ENCODE measurements at regions not wholly inside any gene's neighbourhood (a gene's known extent, or its start where the extent isn't known, plus 50 kb on each side); places are given as distances from the start of the nearest gene placed in this dataset.

GRCh38 chr1:36651176-36651910 lies 168.6 kb upstream of the CSF3R start:
- H3K9me3 ChIP-seq (ENCODE audit: control insufficient read depth, low read length) = no peaks in the 10 kb centered on the region
- no peaks in the 10 kb centered on the region for H3K27me3 ChIP-seq (ENCODE audit: control insufficient read depth, insufficient read depth, low read length, poor library complexity, severe bottlenecking)
- no peaks in the 10 kb centered on the region for H3K36me3 ChIP-seq (ENCODE audit: control insufficient read depth, insufficient read depth, low read length)
- no peak overlapping the region for H3K4me3 ChIP-seq (ENCODE audit: insufficient read depth, low read depth, low read length)
- peaks cover 5% of the 10 kb centered on the region for H3K4me1 ChIP-seq (ENCODE audit: control insufficient read depth, insufficient read depth, low read length)
- H3K27ac ChIP-seq (ENCODE audit: insufficient read depth, low read depth, low read length, poor library complexity, severe bottlenecking) = no peak overlapping the region
- WGBS, 2 experiments = 87 to 94% methylated on average over 3 of the region's 3 CpGs

DNA sequence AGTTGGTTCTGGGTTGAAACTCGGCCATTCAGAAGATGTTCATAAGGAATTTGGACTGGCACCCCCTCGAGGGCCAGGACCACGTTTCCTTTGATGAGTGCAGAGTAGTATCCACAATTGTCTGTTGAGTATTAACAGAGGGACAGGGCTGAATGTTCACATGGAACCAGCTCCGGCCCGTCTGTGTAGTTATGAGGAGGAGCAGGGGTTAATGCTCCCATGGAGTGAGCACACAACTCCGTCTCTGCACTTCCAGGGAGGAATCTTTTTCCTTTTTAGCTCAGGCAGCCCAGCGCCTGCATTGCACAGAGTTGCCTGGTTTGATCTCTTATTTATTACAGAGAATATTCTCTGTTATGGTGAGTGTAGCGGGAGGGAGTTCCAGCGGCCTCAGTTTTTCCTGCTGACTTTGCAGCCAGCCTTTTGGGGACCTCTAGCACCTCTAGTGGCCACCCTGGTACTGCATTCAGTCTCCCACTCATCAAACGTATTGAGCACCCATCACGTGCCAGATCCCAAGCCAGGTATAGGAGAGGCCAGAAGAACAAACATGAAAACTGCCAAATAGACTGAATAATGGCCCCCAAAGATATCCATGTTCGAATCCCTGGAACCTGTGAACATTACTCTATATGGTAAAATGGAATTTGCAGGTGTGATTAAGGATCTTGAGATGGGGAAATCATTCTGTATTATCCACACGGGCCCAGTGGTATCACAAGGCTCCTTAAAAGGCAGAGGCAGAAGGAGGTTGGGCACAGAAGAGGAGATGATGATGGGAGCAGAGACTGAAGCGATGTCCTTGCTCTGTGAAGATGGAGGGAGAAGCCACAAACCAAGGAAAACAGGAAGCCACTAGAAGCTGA lies 167.7 kb upstream of the CSF3R start:
- no peak overlapping the region for H3K4me3 ChIP-seq (ENCODE audit: insufficient read depth, low read depth, low read length)
- no peaks in the 10 kb centered on the region for H3K36me3 ChIP-seq (ENCODE audit: control insufficient read depth, insufficient read depth, low read length)
- H3K4me1 ChIP-seq (ENCODE audit: control insufficient read depth, insufficient read depth, low read length) = peaks cover 5% of the 10 kb centered on the region
- H3K9me3 ChIP-seq (ENCODE audit: control insufficient read depth, low read length) = no peaks in the 10 kb centered on the region
- no peak overlapping the region for H3K27ac ChIP-seq (ENCODE audit: insufficient read depth, low read depth, low read length, poor library complexity, severe bottlenecking)
- 61 to 64% methylated on average over 14 of the region's 14 CpGs for WGBS, 2 experiments
- no peaks in the 10 kb centered on the region for H3K27me3 ChIP-seq (ENCODE audit: control insufficient read depth, insufficient read depth, low read length, poor library complexity, severe bottlenecking)

DNA sequence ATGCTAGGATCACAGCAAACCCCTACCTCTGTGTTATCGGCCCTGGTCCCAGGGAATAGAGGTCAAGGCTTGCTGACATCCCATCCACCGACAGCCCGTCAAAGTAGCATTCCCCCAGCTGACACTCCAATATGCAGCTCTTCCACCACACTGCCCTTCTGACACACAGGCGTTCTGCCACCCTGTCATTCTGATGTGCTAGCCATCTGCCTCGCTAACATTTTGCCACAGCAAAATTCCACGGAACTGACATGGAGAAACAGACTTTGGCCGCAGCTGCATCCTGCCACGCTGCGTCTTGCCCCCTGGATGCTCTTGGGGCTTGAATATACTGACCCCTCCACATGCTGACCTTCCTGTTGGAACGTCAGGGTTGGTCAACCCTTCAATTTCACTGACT lies 163.2 kb upstream of the CSF3R start:
- Histone ChIP-seq H3K4me1 (ENCODE audit: control insufficient read depth, insufficient read depth, low read length) (peaks cover 13% of the 10 kb centered on the region), H3K9me3 (ENCODE audit: control insufficient read depth, low read length) (no peaks in the 10 kb centered on the region), H3K4me3 (ENCODE audit: insufficient read depth, low read depth, low read length) (no peak overlapping the region), H3K36me3 (ENCODE audit: control insufficient read depth, insufficient read depth, low read length) (no peaks in the 10 kb centered on the region), H3K27me3 (ENCODE audit: control insufficient read depth, insufficient read depth, low read length, poor library complexity, severe bottlenecking) (no peaks in the 10 kb centered on the region), H3K27ac (ENCODE audit: insufficient read depth, low read depth, low read length, poor library complexity, severe bottlenecking) (no peak overlapping the region)
- WGBS, 2 experiments = 92% methylated on average over 10 of the region's 10 CpGs

DNA sequence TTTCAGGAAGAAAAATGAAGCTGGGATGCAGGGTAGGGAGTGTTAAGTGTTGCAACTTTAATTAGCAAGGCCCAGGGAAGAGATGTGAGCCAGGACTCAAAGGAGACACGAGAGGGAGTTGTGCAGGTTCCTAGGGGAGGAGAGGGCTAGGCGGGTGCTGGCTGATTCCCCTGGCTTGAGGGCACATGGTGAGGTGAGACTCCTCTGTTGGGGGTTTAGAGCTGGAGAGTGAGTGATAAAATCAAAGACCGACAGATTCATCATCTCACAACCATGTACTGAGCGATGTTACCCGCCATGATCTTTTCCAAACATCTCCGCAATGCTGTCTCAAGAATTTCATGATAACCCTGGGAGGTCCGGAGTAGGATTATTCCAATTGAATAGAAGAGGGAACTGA lies 161.8 kb upstream of the CSF3R start:
- Histone ChIP-seq H3K27ac (ENCODE audit: insufficient read depth, low read depth, low read length, poor library complexity, severe bottlenecking) (no peak overlapping the region), H3K9me3 (ENCODE audit: control insufficient read depth, low read length) (no peaks in the 10 kb centered on the region), H3K27me3 (ENCODE audit: control insufficient read depth, insufficient read depth, low read length, poor library complexity, severe bottlenecking) (no peaks in the 10 kb centered on the region), H3K4me3 (ENCODE audit: insufficient read depth, low read depth, low read length) (no peak overlapping the region), H3K36me3 (ENCODE audit: control insufficient read depth, insufficient read depth, low read length) (no peaks in the 10 kb centered on the region), H3K4me1 (ENCODE audit: control insufficient read depth, insufficient read depth, low read length) (peaks cover 13% of the 10 kb centered on the region)
- WGBS, 2 experiments = 94% methylated on average over 7 of the region's 7 CpGs

DNA sequence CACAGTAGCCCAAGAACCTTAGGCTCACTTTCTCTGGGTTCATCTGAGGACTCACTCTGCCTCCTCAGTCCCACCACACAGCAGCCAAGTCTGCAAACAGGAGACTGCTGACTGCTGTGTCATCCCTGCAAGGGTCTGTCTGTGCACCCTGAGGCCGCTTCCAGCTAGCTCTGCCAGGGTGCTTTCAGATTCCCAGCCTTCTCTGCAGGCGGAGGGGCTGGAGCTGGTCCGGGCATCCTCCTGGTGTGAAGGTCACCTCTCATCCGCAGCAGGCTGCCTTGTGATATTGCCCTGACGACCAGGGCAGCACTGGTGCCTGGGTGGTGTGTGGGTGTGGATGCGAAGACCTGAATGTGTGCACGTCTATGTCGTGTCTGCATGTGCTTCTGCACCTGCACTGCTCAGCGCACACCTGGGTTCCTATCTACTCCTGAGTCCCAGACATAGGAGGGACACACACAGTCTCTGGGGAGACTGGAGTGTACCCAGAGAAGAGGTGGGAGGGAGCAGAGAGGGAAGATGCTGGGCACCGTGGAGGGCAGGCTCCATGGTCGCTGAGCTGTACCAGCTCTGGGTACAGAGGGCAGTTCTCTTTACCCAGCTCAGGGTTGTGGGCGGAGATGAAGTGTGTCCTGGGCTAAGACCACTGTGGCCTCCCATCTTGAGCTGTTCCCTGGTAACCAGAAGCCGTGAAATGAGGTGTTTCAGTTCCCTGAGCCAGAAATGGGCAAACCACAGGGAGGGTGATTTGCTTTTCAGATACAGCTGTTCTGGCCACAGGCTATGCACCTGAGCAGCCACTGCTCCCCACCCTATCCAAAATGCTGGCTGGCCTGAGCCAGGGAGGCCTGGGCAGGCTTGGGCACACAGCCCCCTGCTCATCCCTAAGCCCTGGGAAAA lies 160.9 kb upstream of the CSF3R start:
- H3K27me3 ChIP-seq (ENCODE audit: control insufficient read depth, insufficient read depth, low read length, poor library complexity, severe bottlenecking) = no peaks in the 10 kb centered on the region
- H3K36me3 ChIP-seq (ENCODE audit: control insufficient read depth, insufficient read depth, low read length) = no peaks in the 10 kb centered on the region
- 90 to 91% methylated on average over 13 of the region's 13 CpGs for WGBS, 2 experiments
- H3K27ac ChIP-seq (ENCODE audit: insufficient read depth, low read depth, low read length, poor library complexity, severe bottlenecking) = no peak overlapping the region
- no peaks in the 10 kb centered on the region for H3K9me3 ChIP-seq (ENCODE audit: control insufficient read depth, low read length)
- H3K4me1 ChIP-seq (ENCODE audit: control insufficient read depth, insufficient read depth, low read length) = peaks cover 13% of the 10 kb centered on the region
- no peak overlapping the region for H3K4me3 ChIP-seq (ENCODE audit: insufficient read depth, low read depth, low read length)

DNA sequence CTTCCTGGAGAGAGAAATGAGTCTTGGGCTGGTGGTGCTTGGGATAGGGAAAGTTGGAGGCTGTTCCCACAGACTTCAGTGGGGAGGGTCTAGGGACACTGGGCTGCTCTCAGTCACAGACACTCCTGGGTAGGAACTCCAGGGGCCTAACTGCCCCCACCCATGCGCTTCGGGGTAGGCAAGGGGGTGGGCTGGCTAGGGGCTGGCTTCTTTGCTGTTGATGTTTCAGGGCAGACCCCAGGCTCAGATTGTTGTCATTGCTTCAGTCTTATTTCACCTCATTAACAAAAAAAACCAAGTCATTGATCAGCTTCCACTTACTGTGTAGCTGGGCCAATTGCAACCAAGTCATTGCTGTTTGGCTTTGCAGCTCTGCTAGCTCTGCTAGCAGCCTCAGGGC lies 160.1 kb upstream of the CSF3R start:
- H3K36me3 ChIP-seq (ENCODE audit: control insufficient read depth, insufficient read depth, low read length) = no peaks in the 10 kb centered on the region
- 94 to 99% methylated on average over 2 of the region's 2 CpGs for WGBS, 2 experiments
- peaks cover 13% of the 10 kb centered on the region for H3K4me1 ChIP-seq (ENCODE audit: control insufficient read depth, insufficient read depth, low read length)

DNA sequence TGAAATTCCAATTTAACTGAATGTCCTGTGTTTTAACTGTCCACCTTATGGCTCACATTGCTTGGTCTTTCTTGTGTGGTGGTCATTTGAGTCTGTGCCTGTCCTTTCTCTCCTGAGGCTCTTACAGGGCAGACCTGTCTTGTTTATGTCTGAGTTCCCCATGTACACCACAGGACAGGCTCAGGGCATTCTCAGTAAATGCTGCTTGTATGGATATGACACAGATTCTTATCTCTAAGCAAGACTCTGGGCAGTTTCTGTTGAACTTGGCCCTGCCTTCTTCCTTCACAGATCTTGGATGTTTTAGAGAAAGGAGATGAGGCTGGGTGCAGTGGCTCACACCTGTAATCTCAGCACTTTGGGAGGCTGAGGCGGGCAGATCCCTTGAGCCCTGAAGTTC lies 159.1 kb upstream of the CSF3R start:
- Histone ChIP-seq H3K4me3 (ENCODE audit: insufficient read depth, low read depth, low read length) (no peak overlapping the region), H3K27ac (ENCODE audit: insufficient read depth, low read depth, low read length, poor library complexity, severe bottlenecking) (no peak overlapping the region), H3K36me3 (ENCODE audit: control insufficient read depth, insufficient read depth, low read length) (no peaks in the 10 kb centered on the region), H3K4me1 (ENCODE audit: control insufficient read depth, insufficient read depth, low read length) (peaks cover 8% of the 10 kb centered on the region), H3K9me3 (ENCODE audit: control insufficient read depth, low read length) (no peaks in the 10 kb centered on the region), H3K27me3 (ENCODE audit: control insufficient read depth, insufficient read depth, low read length, poor library complexity, severe bottlenecking) (no peaks in the 10 kb centered on the region)
- 83 to 88% methylated on average over 1 of the region's 1 CpG for WGBS, 2 experiments

More for the DNA sequence above, 160.1 kb upstream of the CSF3R start:
- Histone ChIP-seq H3K9me3 (ENCODE audit: control insufficient read depth, low read length) (no peaks in the 10 kb centered on the region), H3K27me3 (ENCODE audit: control insufficient read depth, insufficient read depth, low read length, poor library complexity, severe bottlenecking) (no peaks in the 10 kb centered on the region), H3K4me3 (ENCODE audit: insufficient read depth, low read depth, low read length) (no peak overlapping the region), H3K27ac (ENCODE audit: insufficient read depth, low read depth, low read length, poor library complexity, severe bottlenecking) (no peak overlapping the region)

- no peaks in the 10 kb centered on the region for H3K27me3 ChIP-seq (ENCODE audit: control insufficient read depth, insufficient read depth, low read length, poor library complexity, severe bottlenecking)
- H3K9me3 ChIP-seq (ENCODE audit: control insufficient read depth, low read length) = no peaks in the 10 kb centered on the region
- H3K36me3 ChIP-seq (ENCODE audit: control insufficient read depth, insufficient read depth, low read length) = no peaks in the 10 kb centered on the region
- H3K4me3 ChIP-seq (ENCODE audit: insufficient read depth, low read depth, low read length) = no peak overlapping the region
- 96% methylated on average over 2 of the region's 2 CpGs for WGBS, 2 experiments
- peaks cover 7% of the 10 kb centered on the region for H3K4me1 ChIP-seq (ENCODE audit: control insufficient read depth, insufficient read depth, low read length)
- H3K27ac ChIP-seq (ENCODE audit: insufficient read depth, low read depth, low read length, poor library complexity, severe bottlenecking) = no peak overlapping the region
These were observed 156.7 kb upstream of the CSF3R start for GRCh38 chr1:36639461-36639860.

- Histone ChIP-seq H3K9me3 (ENCODE audit: control insufficient read depth, low read length) (no peaks in the 10 kb centered on the region), H3K4me1 (ENCODE audit: control insufficient read depth, insufficient read depth, low read length) (no peaks in the 10 kb centered on the region), H3K27ac (ENCODE audit: insufficient read depth, low read depth, low read length, poor library complexity, severe bottlenecking) (no peak overlapping the region), H3K36me3 (ENCODE audit: control insufficient read depth, insufficient read depth, low read length) (no peaks in the 10 kb centered on the region), H3K27me3 (ENCODE audit: control insufficient read depth, insufficient read depth, low read length, poor library complexity, severe bottlenecking) (no peaks in the 10 kb centered on the region), H3K4me3 (ENCODE audit: insufficient read depth, low read depth, low read length) (no peak overlapping the region)
- WGBS, 2 experiments = 70 to 76% methylated on average over 3 of the region's 3 CpGs
These were observed 155.6 kb upstream of the CSF3R start for GRCh38 chr1:36638268-36638667.

DNA sequence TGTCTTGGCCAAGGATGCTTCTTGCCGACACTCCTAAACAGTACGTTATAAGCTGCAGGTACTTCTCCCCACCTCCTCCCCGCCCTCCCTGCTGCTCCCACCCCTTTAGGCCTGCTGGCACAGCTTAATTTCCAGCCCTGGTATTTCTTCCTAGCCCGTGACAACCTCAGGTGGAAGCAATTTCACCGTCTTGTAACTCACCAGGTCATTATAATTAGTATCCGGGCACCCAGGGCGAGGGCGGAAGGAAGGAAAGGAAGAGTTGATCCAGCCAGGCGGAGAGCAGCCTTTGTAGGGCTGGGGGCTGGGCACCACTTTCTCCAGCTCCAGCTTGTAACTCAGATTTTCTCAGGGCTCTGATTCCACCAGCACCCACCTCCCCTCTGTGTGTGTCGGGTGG lies 153.5 kb upstream of the CSF3R start:
- no peaks in the 10 kb centered on the region for H3K9me3 ChIP-seq (ENCODE audit: control insufficient read depth, low read length)
- no peaks in the 10 kb centered on the region for H3K27me3 ChIP-seq (ENCODE audit: control insufficient read depth, insufficient read depth, low read length, poor library complexity, severe bottlenecking)
- H3K27ac ChIP-seq (ENCODE audit: insufficient read depth, low read depth, low read length, poor library complexity, severe bottlenecking) = no peak overlapping the region
- H3K4me3 ChIP-seq (ENCODE audit: insufficient read depth, low read depth, low read length) = no peak overlapping the region
- H3K36me3 ChIP-seq (ENCODE audit: control insufficient read depth, insufficient read depth, low read length) = no peaks in the 10 kb centered on the region
- WGBS, 2 experiments = 87 to 89% methylated on average over 10 of the region's 10 CpGs
- no peaks in the 10 kb centered on the region for H3K4me1 ChIP-seq (ENCODE audit: control insufficient read depth, insufficient read depth, low read length)
